Activated naive CD8-positive, alpha-beta T cell treated with anti-CD3 and anti-CD28 coated beads for 36 hours (primary cell): ENCODE measurements at regions not wholly inside any gene's neighbourhood (a gene's known extent, or its start where the extent isn't known, plus 50 kb on each side); places are given as distances from the start of the nearest gene placed in this dataset.
A peak's percentile ranks its signal among the peaks of the same experiment; 100 is the strongest.
"Not testable (repeated sequence)": the region's sequence is repeated elsewhere in the genome, so short reads cannot be mapped to it uniquely, and the experiment has no call there.

ENCODE experiments used
- DNase-seq: peaks from one replicate; pipeline ENCODE4 v3.0.0; 2021
- H3K27ac Mint-ChIP-seq: one replicate; pipeline ENCODE4 v1.8.0; 2022; ENCODE audit warnings: mild to moderate bottlenecking, moderate library complexity, mixed read lengths
- H3K27me3 Mint-ChIP-seq: one replicate; pipeline ENCODE4 v1.8.0; 2022; ENCODE audit warnings: mild to moderate bottlenecking, mixed read lengths
- H3K36me3 Mint-ChIP-seq: one replicate; pipeline ENCODE4 v1.8.0; 2021; ENCODE audit warnings: mild to moderate bottlenecking, mixed read lengths
- H3K4me1 Mint-ChIP-seq: one replicate; pipeline ENCODE4 v1.8.0; 2021; ENCODE audit warnings: mixed read lengths
- H3K4me3 Mint-ChIP-seq: one replicate; pipeline ENCODE4 v1.8.0; 2022; ENCODE audit warnings: mild to moderate bottlenecking, moderate library complexity, mixed read lengths
- H3K9me3 Mint-ChIP-seq: one replicate; pipeline ENCODE4 v1.8.0; 2022; ENCODE audit warnings: mixed read lengths

DNA sequence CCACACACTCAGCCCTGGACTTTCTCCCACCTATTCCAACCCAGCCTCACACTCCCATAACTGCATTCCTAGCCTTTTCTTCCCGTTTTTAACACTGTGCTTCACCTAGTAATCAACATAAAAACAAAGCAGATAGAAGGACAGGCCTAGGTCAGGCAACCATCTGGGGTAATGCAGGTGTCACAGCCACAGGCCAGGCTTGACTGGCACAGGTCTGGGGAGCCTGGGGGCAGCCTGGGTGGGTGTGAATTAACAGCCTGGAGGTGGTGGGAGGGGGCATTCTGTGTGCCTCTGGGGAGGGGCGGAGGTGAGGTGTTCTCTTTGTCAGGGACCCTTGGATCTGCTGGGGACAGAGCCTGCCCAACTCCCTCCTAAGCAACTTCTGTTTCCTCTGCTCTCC lies 332.6 kb downstream of the BCL2L11 start:
- not testable (repeated sequence) for H3K36me3 Mint-ChIP-seq, H3K4me1 Mint-ChIP-seq, H3K27me3 Mint-ChIP-seq, H3K9me3 Mint-ChIP-seq, H3K4me3 Mint-ChIP-seq, H3K27ac Mint-ChIP-seq, DNase-seq

- not testable (repeated sequence) for H3K4me3 Mint-ChIP-seq, H3K27me3 Mint-ChIP-seq, H3K9me3 Mint-ChIP-seq, H3K36me3 Mint-ChIP-seq, DNase-seq, H3K27ac Mint-ChIP-seq, H3K4me1 Mint-ChIP-seq
Measured at GRCh38 chr2:111453816-111454215, 333.1 kb downstream of the BCL2L11 start.

DNA sequence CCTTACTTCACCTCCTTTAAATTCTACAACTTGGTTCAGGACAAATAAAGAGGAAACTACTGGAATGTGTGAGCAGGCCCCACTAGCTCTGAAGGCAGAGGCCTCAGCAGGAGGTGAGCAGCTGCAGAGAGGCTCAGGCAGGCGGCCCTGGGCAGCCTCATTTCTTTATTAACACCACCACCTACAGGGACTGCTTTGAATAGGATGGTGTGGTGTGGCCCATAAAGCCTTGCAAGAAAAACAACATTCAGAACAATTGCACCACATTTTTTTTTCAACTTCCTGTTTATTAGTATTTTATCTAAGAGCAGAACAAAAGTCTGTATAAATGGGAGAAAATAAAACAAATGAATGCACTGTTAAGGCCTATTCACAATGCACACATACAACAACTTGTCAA lies 333.7 kb downstream of the BCL2L11 start:
- not testable (repeated sequence) for H3K27ac Mint-ChIP-seq, H3K9me3 Mint-ChIP-seq, H3K36me3 Mint-ChIP-seq, H3K4me1 Mint-ChIP-seq, H3K27me3 Mint-ChIP-seq, H3K4me3 Mint-ChIP-seq, DNase-seq

GRCh38 chr2:111455016-111456015 lies 334.6 kb downstream of the BCL2L11 start:
- not testable (repeated sequence) for DNase-seq, H3K9me3 Mint-ChIP-seq, H3K4me3 Mint-ChIP-seq, H3K27me3 Mint-ChIP-seq, H3K27ac Mint-ChIP-seq, H3K4me1 Mint-ChIP-seq, H3K36me3 Mint-ChIP-seq

DNA sequence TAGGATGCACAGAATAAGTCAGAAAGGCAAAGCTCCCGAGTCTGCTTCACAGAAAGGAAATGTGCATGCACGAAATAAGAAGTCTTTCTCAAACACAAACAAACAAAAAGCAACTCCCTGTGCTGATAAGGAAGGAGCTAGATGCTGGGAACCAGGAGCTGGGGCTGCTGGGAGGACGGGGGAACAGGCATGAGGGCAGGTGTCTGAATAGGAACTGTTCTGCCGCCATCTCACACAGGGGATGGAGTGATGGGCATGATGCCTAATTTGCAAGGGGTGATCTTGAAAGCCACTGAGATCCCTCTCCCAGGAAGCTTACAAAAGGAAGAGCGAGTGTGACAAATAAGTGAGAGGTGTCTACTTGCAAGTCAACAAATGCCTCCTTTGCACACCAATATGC lies 336.5 kb downstream of the BCL2L11 start:
- not testable (repeated sequence) for H3K27me3 Mint-ChIP-seq, H3K4me1 Mint-ChIP-seq, H3K9me3 Mint-ChIP-seq, H3K27ac Mint-ChIP-seq, DNase-seq, H3K4me3 Mint-ChIP-seq, H3K36me3 Mint-ChIP-seq

- H3K36me3 Mint-ChIP-seq, H3K27ac Mint-ChIP-seq, H3K4me3 Mint-ChIP-seq, H3K4me1 Mint-ChIP-seq, H3K9me3 Mint-ChIP-seq, DNase-seq, H3K27me3 Mint-ChIP-seq: not testable (repeated sequence)
Measured at GRCh38 chr2:111460901-111461300, 340.2 kb downstream of the BCL2L11 start.

DNA sequence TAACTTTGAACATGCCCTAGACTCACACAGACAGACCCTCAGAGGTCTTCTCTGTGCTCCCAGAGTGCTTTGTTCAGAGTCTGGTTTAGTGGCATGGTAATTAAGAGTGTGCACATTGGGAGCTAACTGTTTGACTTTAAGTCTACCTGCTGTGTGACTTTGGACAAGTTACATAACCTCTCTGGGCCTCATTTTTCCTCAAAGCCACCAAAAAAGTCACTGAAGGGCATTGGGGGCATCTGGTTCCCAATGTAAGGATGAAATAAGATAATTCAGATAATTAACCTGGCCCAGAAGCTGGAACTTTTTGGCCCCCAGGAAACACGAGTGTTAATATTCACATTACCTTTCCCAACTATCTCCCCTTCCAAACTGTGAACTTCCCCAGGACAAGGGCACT lies 341.1 kb downstream of the BCL2L11 start:
- not testable (repeated sequence) for H3K27ac Mint-ChIP-seq, H3K36me3 Mint-ChIP-seq, DNase-seq, H3K27me3 Mint-ChIP-seq, H3K9me3 Mint-ChIP-seq, H3K4me3 Mint-ChIP-seq, H3K4me1 Mint-ChIP-seq

DNA sequence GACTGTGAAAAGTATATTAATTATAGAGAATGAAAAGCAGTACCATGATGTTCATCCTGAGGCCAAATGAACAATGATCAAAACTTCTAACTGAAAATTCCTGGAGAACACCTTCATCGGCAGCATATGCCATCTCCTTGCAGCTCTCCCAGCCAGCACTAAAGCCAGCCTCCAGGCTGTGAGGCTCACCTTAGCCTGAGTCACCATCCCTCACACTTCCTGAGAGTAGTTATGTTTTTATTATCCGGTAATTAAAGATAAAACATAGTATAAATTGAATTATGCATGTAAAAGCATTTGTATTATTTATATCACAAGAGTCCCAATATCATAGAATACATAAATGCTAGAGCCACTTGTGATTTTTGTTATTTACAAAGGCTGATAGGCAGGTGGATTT lies 341.9 kb downstream of the BCL2L11 start:
- not testable (repeated sequence) for H3K27me3 Mint-ChIP-seq, H3K9me3 Mint-ChIP-seq, DNase-seq, H3K4me1 Mint-ChIP-seq, H3K36me3 Mint-ChIP-seq, H3K27ac Mint-ChIP-seq, H3K4me3 Mint-ChIP-seq

DNA sequence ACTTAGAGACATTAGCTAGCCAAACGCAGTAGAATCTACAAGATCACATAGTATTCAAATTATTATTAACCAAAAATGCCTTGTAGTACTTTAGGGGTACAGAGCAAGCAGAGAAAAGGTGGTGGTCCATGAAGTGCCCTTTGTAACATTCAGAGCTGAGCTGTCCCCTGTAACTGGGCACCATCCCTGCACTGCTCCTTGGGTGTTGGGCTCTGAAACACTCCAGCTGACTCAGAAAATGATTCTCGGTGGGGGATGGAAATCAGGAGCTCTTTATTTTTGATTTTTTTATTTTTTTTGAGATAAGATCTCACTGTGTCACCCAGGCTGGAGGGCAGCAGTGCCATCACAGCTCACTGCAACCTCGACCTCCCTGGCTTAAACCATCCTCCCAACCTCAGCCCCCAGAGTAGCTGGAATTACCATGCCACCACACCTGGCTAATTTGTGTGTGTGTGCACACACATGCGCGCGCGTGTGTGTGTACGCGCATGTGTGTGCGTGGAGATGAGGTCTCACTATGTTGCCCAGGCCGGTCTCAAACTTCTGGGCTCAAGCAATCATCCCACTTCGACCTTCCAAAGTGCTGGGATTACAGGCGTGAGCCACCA lies 342.6 kb downstream of the BCL2L11 start:
- H3K36me3 Mint-ChIP-seq, H3K27me3 Mint-ChIP-seq, H3K9me3 Mint-ChIP-seq, H3K4me1 Mint-ChIP-seq, H3K4me3 Mint-ChIP-seq, DNase-seq: not testable (repeated sequence)
- H3K27ac Mint-ChIP-seq: peak overlapping the region; percentile 12

DNA sequence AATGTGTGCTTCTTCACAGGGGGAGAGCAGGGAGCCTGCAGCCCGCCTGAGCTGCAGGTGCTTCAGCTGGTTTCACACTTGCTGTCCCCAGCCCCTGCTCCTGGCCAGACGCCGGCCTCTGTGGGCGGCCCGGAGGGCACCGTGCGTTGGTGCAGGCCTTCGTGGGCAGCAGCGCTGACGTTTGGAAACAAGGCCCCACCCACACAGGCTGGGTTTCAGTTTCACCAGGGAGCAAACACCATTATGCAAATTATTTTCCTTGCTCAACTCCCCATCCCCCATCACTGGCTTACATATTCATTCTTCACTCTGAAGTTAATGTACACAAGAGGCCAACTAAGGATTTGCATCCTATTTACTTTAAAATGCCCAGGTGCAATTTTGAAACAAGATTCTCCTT lies 343.2 kb downstream of the BCL2L11 start:
- not testable (repeated sequence) for H3K9me3 Mint-ChIP-seq, H3K4me3 Mint-ChIP-seq, H3K27me3 Mint-ChIP-seq, H3K27ac Mint-ChIP-seq, DNase-seq, H3K36me3 Mint-ChIP-seq, H3K4me1 Mint-ChIP-seq

GRCh38 chr2:111464367-111464766 lies 343.7 kb downstream of the BCL2L11 start:
- DNase-seq, H3K27ac Mint-ChIP-seq, H3K36me3 Mint-ChIP-seq, H3K4me3 Mint-ChIP-seq, H3K9me3 Mint-ChIP-seq, H3K27me3 Mint-ChIP-seq, H3K4me1 Mint-ChIP-seq: not testable (repeated sequence)

- H3K4me3 Mint-ChIP-seq, H3K27ac Mint-ChIP-seq, H3K36me3 Mint-ChIP-seq: not testable (repeated sequence)
Measured at GRCh38 chr2:111465521-111465920, 344.8 kb downstream of the BCL2L11 start.

GRCh38 chr2:111466744-111467143 lies 346.0 kb downstream of the BCL2L11 start:
- H3K36me3 Mint-ChIP-seq, H3K27ac Mint-ChIP-seq, DNase-seq, H3K27me3 Mint-ChIP-seq, H3K9me3 Mint-ChIP-seq, H3K4me1 Mint-ChIP-seq, H3K4me3 Mint-ChIP-seq: not testable (repeated sequence)

More at GRCh38 chr2:111465521-111465920, 344.8 kb downstream of the BCL2L11 start:
- not testable (repeated sequence) for H3K9me3 Mint-ChIP-seq, DNase-seq, H3K27me3 Mint-ChIP-seq, H3K4me1 Mint-ChIP-seq

DNA sequence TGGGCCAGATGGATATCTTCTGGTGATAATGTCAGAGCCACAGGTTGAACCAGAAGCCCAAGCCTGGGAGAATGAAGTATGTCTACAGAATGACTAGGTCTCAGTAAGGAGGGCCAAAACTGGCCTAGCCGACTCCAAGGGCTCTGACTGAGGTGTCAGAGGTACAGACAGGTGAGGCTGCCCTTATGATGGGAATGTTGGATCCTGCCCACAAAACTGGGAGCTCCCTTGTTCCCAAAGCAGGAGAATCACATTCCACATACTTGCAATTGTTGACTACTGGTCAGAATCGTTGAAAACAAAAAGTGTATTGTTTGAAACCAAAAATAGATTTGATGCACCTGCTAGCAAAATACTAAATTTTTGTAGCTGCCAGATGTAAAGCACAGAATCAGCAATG lies 350.2 kb downstream of the BCL2L11 start:
- not testable (repeated sequence) for H3K9me3 Mint-ChIP-seq, DNase-seq, H3K4me1 Mint-ChIP-seq, H3K4me3 Mint-ChIP-seq, H3K27ac Mint-ChIP-seq, H3K27me3 Mint-ChIP-seq, H3K36me3 Mint-ChIP-seq

DNA sequence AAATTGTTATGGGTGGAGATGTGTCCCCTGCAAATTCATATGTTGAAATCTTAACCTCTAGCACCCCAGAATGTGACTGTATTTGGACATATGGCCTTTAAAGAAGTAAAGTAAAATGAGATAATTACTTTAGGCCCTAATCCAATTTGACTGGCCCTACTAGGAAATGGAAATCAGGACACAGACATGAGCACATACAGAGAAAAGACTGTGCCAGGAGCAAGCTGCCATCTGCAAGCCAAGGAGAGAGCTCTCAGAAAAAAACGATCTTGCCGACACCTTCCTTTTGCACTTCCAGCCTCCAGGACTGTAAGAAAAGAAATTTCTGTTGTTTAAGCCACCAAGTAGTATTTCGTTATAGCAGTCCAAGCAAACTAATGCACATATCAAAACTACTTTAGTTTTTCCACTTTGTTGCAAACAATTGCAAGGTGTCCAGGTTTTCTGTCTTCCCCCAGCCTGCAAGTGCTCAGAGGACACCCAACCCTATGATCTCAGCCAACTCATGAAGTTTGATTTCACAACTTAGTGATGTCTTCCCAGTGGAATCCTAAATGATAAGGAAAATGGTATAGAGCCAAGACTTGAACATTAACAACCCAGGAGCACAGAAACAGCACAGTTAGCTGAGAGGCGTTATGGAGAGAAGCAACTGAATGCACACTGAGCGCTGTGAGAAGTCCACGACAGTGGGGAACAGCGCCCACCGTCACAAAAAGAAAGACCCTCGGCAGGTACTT lies 351.2 kb downstream of the BCL2L11 start:
- H3K36me3 Mint-ChIP-seq, H3K4me1 Mint-ChIP-seq, H3K4me3 Mint-ChIP-seq: not testable (repeated sequence)

More for the DNA sequence above, 351.2 kb downstream of the BCL2L11 start:
- H3K27ac Mint-ChIP-seq, H3K9me3 Mint-ChIP-seq, H3K27me3 Mint-ChIP-seq, DNase-seq: not testable (repeated sequence)
